AG08396 (cell line): ENCODE measurements at regions not wholly inside any gene's neighbourhood (a gene's known extent, or its start where the extent isn't known, plus 50 kb on each side); places are given as distances from the start of the nearest gene placed in this dataset.

ENCODE experiments used
- DNase-seq: peaks from one replicate; pipeline ENCODE4 v3.0.0; 2012; ENCODE audit warnings: low spot score, mixed read lengths

- no peak for DNase-seq
Observed at GRCh38 chr2:144683966-144684365, 164.0 kb upstream of the ZEB2 start.

- no peak for DNase-seq
Observed at GRCh38 chr2:144683107-144683753, 163.3 kb upstream of the ZEB2 start.

DNA sequence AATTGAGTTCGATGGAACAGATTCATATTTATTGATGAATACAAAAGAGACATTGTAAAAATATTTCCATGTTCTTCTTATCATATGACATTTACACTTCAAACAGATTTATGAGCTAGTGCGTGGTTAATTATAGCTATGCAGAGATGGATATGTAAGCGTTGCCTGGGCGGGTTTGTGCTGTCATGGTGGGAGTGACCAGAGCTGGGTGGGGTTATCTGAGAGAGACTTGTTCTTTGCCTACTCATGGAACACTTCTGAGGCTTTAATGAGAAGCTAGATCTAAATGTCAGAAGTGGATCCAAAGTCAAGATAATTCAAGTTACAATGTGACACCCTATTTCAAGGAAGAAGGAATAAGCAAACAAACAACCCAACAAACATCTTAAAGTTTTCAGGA, 162.3 kb upstream of the ZEB2 start:
- no peak for DNase-seq

GRCh38 chr2:144681389-144681788, 161.5 kb upstream of the ZEB2 start:
- no peak for DNase-seq

- no peak for DNase-seq
Observed at GRCh38 chr2:144679942-144680341, 160.0 kb upstream of the ZEB2 start.

DNA sequence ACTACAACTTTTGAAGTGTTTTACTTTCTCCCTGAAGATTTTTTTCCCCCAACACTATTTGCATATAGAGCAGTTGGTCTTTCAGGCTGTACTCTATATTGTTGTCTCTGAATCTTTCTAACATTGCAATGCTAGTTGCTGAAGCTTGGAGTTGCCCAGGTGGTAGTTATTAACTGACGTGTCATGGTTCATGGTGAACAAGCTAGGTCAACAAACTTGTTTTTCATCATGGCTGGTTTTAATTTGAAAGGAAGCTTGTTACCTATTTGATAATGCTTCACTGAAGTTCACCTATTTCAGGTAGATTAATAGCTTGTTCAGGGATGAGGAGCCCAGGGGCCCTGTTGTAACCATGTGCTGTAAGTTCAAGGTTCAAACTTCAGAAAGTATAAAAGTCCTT, 158.8 kb upstream of the ZEB2 start:
- no peak for DNase-seq

DNA sequence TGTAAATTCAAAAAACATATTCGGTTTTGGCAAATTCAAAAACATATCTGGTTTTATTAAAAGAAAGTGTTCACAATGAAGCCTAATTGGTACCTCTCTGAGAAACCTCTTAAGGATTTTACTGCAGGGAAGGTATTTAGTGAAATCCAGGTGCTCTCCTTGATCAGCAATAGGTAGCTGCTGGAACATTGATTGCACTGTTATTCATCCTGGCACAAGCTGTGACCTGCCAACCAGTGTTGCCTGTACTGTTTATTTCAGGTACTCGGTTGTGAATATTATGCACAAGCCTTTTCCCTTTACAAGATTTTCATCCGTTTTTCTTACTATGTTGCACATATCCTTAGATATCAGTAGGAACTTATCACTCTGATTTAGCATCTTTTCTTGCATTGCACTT, 155.8 kb upstream of the ZEB2 start:
- DNase-seq, result no peak

DNA sequence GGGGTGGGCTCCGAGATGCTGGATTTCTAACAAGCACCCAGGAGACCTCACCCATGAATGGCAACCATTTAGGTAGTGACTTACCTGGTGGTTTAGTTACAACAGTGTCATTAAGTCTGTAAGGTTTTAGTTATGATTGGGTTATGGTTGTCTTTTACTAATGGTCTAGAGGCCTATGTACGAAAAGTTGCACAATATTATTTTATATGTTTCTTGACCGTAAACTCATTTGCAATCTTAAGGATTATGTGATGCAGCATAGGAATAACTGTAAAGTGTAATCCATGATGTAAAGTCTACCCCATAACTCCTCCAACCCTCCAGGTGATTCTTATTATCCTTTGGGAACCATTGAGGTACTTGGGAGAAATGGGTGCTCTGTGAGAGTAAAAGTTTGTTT, 155.4 kb upstream of the ZEB2 start:
- no peak for DNase-seq

- no peak for DNase-seq
Observed at GRCh38 chr2:144674071-144674470, 154.2 kb upstream of the ZEB2 start.

DNA sequence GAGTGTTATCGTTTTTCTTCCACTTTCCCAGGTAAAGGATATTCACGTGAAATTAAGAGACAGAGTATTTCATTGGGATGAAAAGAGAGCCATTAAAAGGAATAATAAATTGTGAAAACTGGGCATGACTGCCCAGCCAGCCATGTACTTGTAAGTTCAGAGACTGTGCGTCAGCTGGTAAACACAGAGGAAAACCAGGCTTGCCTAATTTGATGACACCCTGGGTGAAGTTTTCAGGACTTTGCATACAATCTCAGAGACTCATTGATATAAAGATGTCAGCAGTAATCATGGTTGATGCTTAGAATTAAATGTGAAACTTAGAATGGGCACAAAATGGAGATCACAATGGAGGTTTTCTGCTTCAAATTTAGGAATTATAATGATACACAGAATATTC, 153.5 kb upstream of the ZEB2 start:
- DNase-seq, result no peak

GRCh38 chr2:144671695-144672455, 152.0 kb upstream of the ZEB2 start:
- DNase-seq, result no peak

DNA sequence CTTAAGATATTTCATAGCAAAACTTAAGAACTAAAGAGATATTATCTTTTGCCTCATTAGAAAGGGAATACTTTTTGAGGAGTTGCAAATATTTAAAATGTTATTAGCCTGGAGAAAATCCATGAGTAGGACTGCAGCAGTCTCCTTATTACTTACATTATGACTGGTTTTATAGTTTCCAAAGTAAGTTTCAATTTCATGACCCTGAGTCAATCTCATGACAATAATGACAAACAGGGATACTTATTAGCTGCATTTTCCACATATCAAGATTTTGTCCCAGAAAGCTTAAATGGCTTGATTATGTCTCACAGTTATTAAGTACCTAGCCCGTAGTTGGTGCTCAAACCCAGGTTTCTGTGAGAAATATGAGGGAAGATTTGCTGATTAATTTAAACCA, 150.8 kb upstream of the ZEB2 start:
- DNase-seq, result no peak

- DNase-seq, result no peak
Observed at GRCh38 chr2:144670080-144670479, 150.2 kb upstream of the ZEB2 start.

DNA sequence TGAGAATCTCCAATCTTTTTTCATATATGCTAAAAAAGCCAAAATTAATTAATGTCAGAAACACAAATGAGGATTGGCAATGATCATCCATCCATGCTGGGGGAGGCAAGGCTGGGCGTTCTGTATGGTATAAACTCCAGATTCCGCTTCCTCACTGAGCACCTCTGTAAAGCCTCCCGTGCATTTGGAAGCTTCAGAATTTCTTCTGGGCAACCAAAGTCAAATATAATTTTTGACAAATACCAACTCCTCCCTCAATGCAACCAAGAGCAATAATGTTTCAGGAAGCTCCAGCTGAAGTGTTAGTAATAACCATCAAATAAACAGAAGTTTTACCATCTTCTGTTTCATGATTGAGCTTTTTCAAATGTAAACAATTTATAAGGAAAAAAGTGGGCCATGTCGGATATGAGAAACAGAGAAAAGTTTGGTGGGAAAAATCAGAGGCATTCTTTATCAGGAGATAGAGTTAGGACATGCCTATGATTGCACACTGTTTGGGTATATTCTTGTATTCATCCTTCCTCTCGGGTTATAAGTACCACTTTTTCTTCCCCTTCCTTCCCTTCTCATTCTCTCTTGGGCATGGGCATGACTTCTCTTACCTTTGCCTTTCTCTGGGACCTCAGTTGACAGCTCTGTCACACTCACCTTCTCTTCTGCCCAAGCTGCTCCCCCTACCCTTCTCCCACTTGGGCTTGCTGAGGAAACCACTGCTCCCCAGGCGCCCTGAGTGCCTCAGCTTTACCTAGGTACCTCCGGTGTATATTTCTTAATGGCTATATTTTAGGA, 149.5 kb upstream of the ZEB2 start:
- no peak for DNase-seq

- DNase-seq, result no peak
Observed at GRCh38 chr2:144668493-144669110, 148.7 kb upstream of the ZEB2 start.

DNA sequence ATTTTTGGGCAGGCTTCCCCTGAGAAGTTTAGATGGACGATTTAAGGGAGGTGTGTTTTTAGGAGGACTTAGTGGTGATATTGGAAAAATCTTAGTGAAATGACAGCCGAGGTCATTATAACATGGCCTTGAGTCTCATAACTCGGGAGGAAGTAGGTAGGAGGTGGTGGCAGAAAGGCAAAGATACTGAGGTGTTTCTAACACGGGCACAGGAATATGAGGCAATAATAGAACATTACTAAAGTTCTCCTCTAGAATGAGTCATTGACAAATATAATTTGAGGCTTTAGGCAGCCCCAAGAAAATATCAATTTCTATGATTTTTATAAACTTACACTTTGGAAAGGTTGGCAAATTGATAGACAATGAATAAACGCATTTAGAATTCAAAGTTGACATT, 146.1 kb upstream of the ZEB2 start:
- no peak for DNase-seq

- DNase-seq, result no peak
Observed at GRCh38 chr2:144663207-144663606, 143.3 kb upstream of the ZEB2 start.

GRCh38 chr2:144660518-144661316, 140.8 kb upstream of the ZEB2 start:
- no peak for DNase-seq

DNA sequence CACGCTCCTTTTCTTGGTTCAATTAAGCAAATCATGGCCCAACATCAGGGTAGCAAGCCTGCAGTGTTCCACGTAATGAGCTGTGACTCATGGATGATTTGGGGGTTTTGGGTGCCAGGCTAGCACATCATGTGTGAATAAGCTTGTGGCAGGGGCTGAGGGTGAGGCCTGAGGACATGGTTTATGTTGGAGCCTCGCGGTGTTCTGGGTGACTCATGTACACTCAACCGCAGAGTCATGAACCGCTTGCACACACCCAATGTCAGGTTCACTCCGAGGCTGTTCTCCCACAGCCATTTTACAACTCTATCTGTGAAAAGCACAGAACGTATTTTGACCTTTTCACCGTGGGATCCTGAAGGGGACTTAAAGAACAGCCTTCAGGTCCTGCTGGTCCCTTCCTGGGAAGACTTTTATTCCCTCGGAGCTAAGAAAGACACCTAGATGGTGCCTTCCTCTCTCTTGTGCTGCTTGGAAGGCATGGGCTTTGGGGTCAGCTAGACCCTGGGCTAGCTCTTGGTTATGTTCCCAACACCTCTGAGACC, 139.9 kb upstream of the ZEB2 start:
- no peak for DNase-seq

GRCh38 chr2:144654523-144654922, 134.6 kb upstream of the ZEB2 start:
- DNase-seq, result no peak

GRCh38 chr2:144650907-144651306, 131.0 kb upstream of the ZEB2 start:
- DNase-seq, result no peak
